ENCODE measurements at regions not wholly inside any gene's neighbourhood (a gene's known extent, or its start where the extent isn't known, plus 50 kb on each side); places are given as distances from the start of the nearest gene placed in this dataset.

- DNase-seq (ENCODE audit: extremely low spot score, unreplicated experiment) = no peak
- H3K27ac Mint-ChIP-seq = no peak overlapping the region
These were observed 146.0 kb upstream of the RMP24 start for GRCh38 chr18:35826477-35826876.

GRCh38 chr18:35827275-35827902 is 145.1 kb upstream of the RMP24 start:
- Mint-ChIP-seq H3K27ac (peak overlapping the region; percentile 51), H3K27me3 (no peaks in the 10 kb centered on the region), H3K36me3 (no peaks in the 10 kb centered on the region), H3K4me3 (no peak overlapping the region), H3K4me1 (ENCODE audit: unreplicated experiment) (no peaks in the 10 kb centered on the region), H3K9me3 (peaks cover 16% of the 10 kb centered on the region)
- DNase-seq (ENCODE audit: extremely low spot score, unreplicated experiment) = no peak
- no peak for TF ChIP-seq CTCF (conservative IDR thresholded peaks at IDR 0.05)

More at GRCh38 chr18:35826477-35826876, 146.0 kb upstream of the RMP24 start:
- H3K36me3 Mint-ChIP-seq = no peaks in the 10 kb centered on the region
- peaks cover 11% of the 10 kb centered on the region for H3K9me3 Mint-ChIP-seq
- H3K4me1 Mint-ChIP-seq (ENCODE audit: unreplicated experiment) = no peaks in the 10 kb centered on the region
- no peak overlapping the region for H3K4me3 Mint-ChIP-seq
- H3K27me3 Mint-ChIP-seq = no peaks in the 10 kb centered on the region
- no peak for TF ChIP-seq CTCF (conservative IDR thresholded peaks at IDR 0.05)

- H3K36me3 Mint-ChIP-seq = no peaks in the 10 kb centered on the region
- no peaks in the 10 kb centered on the region for H3K4me1 Mint-ChIP-seq (ENCODE audit: unreplicated experiment)
- H3K4me3 Mint-ChIP-seq = no peak overlapping the region
- no peak for TF ChIP-seq CTCF (conservative IDR thresholded peaks at IDR 0.05)
- peaks cover 20% of the 10 kb centered on the region for H3K9me3 Mint-ChIP-seq
- no peaks in the 10 kb centered on the region for H3K27me3 Mint-ChIP-seq
- peak overlapping the region; percentile 51 for H3K27ac Mint-ChIP-seq
- DNase-seq (ENCODE audit: extremely low spot score, unreplicated experiment) = no peak
These were observed 144.6 kb upstream of the RMP24 start for GRCh38 chr18:35827903-35828275.

- no peak for TF ChIP-seq CTCF (conservative IDR thresholded peaks at IDR 0.05)
- no peaks in the 10 kb centered on the region for H3K4me1 Mint-ChIP-seq (ENCODE audit: unreplicated experiment)
- no peaks in the 10 kb centered on the region for H3K36me3 Mint-ChIP-seq
- DNase-seq (ENCODE audit: extremely low spot score, unreplicated experiment) = no peak
- no peak overlapping the region for H3K27ac Mint-ChIP-seq
- no peak overlapping the region for H3K4me3 Mint-ChIP-seq
- no peaks in the 10 kb centered on the region for H3K27me3 Mint-ChIP-seq
- peaks cover 21% of the 10 kb centered on the region for H3K9me3 Mint-ChIP-seq
These were observed 143.9 kb upstream of the RMP24 start for GRCh38 chr18:35828591-35828990.

GRCh38 chr18:35835366-35835765 is 137.1 kb upstream of the RMP24 start:
- Mint-ChIP-seq H3K27ac (no peak overlapping the region), H3K9me3 (peaks cover 11% of the 10 kb centered on the region), H3K4me1 (ENCODE audit: unreplicated experiment) (no peaks in the 10 kb centered on the region), H3K27me3 (peaks cover 9% of the 10 kb centered on the region), H3K36me3 (no peaks in the 10 kb centered on the region), H3K4me3 (no peak overlapping the region)
- no peak for DNase-seq (ENCODE audit: extremely low spot score, unreplicated experiment)
- TF ChIP-seq CTCF (conservative IDR thresholded peaks at IDR 0.05) = no peak

GRCh38 chr18:35835833-35836232 is 136.6 kb upstream of the RMP24 start:
- DNase-seq (ENCODE audit: extremely low spot score, unreplicated experiment) = no peak
- Mint-ChIP-seq H3K4me3 (no peak overlapping the region), H3K4me1 (ENCODE audit: unreplicated experiment) (no peaks in the 10 kb centered on the region), H3K9me3 (peaks cover 11% of the 10 kb centered on the region), H3K27ac (no peak overlapping the region), H3K36me3 (no peaks in the 10 kb centered on the region), H3K27me3 (peaks cover 9% of the 10 kb centered on the region)
- no peak for TF ChIP-seq CTCF (conservative IDR thresholded peaks at IDR 0.05)

All from type B pancreatic cell (in vitro differentiated cells).